ENCODE measurements at regions not wholly inside any gene's neighbourhood (a gene's known extent, or its start where the extent isn't known, plus 50 kb on each side); places are given as distances from the start of the nearest gene placed in this dataset.

DNA sequence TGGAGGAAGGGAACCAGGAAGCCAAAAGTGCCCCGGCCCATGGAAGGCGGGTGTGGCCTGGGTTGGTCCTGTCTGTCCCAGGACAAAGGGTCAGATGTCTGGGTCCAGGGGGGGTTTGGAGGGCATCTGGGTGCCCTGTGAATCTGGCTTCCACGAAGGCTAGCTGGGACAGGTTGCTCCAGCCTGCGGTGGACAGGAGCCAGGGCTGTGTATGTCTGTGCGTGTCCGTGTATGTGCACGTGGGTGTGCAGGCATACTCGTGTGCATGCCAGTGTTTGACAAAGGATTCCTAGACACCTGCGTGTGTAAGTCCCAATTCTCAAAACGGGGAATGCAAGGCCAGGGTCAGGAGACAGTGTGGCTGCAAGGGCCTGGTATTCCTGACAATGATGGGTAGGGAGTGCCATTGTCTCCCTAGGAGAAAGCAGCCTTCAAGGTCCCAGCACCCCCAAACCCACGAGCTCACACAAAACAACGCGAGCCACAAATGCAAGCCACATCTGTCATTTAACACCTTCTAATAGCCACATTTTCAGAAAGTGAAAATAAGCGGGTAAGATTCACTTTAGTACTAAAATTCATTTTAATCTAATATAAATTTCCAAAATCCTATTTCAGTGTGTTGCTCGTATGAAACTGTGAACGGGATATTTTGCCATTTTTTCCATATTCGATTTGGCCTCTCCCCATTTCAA is 78.4 kb upstream of the WNT7B start:
- H3K4me3 ChIP-seq (ENCODE audit: low read depth, low read length) = peak overlapping the region; percentile 59
- no peak for TF ChIP-seq CTCF (IDR thresholded peaks at IDR 0.05; ENCODE audit: control insufficient read depth, extremely low read depth, insufficient read depth)
- no peak for DNase-seq (ENCODE audit: low read depth)

DNA sequence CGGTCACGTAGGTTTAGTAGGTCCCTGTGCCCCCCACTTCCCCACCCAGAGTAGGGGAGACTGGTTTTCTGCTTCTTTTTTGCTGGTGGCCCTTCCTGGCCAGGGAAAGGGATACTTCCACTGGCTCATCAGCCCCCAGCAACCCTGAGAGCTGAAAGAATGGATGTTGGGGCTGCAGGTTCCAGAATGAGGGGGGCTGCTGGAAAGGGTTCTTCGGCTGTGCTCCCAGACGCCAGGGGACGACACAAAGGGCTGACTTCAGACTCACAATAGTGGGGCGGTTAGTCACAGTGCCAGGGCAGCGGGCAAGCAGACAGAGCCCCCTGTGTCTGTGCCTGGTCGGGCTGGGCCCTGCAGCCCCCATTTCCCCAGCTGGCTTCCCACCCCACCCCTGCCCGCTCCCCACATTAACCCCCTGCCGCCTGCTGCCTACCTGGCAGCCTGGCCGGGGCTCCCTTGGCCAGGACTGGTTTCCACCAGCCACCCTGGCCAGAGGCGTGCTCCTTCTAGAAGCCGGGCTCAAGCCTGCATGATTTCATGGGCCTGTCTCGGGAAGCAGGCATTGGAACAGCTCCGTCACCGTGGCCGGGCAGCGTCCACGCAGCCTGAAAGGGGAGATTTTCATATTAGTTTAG is 79.1 kb upstream of the WNT7B start:
- peak overlapping the region; percentile 59 for H3K4me3 ChIP-seq (ENCODE audit: low read depth, low read length)
- no peak for DNase-seq (ENCODE audit: low read depth)
- no peak for TF ChIP-seq CTCF (IDR thresholded peaks at IDR 0.05; ENCODE audit: control insufficient read depth, extremely low read depth, insufficient read depth)

DNA sequence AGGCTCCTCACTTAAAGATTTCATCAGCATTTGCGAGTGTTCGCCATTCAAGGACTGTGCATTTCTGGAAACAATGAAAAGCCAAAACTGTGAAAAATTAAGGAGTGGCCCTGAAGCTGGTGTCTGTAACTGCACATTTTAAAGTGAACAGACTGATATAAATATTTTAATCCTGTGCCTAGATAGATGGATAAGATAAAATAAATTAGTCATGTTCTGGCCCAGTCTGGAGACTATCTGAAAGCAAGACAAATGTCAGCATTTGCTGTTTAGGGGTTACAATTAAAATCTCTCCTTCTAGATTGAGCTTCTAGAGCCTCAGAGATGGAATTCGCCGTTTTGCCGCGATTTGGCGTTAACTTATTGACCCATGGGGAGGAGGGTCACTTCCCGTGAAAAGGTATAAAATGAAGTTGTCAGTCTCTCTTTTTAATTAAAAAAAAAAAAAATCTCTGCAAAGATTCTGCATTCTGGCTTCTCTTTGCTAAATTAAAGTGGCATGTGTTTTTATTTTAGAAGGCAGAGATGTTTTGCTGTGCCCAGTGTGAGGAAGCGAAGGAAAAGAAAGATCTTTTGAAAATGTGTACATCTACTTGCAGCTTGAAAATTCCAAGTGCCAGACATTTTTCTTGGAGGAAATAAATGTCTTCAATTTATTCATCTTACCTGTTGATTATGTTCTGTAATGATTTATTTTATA is 79.7 kb upstream of the WNT7B start:
- DNase-seq (ENCODE audit: low read depth) = no peak
- peak overlapping the region; percentile 59 for H3K4me3 ChIP-seq (ENCODE audit: low read depth, low read length)
- no peak for TF ChIP-seq CTCF (IDR thresholded peaks at IDR 0.05; ENCODE audit: control insufficient read depth, extremely low read depth, insufficient read depth)

GRCh38 chr22:46057246-46058090 is 80.5 kb upstream of the WNT7B start:
- no peak for DNase-seq (ENCODE audit: low read depth)
- H3K4me3 ChIP-seq (ENCODE audit: low read depth, low read length) = peak overlapping the region; percentile 59
- TF ChIP-seq CTCF (IDR thresholded peaks at IDR 0.05; ENCODE audit: control insufficient read depth, extremely low read depth, insufficient read depth) = no peak

GRCh38 chr22:46058091-46058420 is 81.1 kb upstream of the WNT7B start:
- peak overlapping the region; percentile 59 for H3K4me3 ChIP-seq (ENCODE audit: low read depth, low read length)

More at GRCh38 chr22:46058091-46058420, 81.1 kb upstream of the WNT7B start:
- no peak for TF ChIP-seq CTCF (IDR thresholded peaks at IDR 0.05; ENCODE audit: control insufficient read depth, extremely low read depth, insufficient read depth)
- no peak for DNase-seq (ENCODE audit: low read depth)
